HUDEP-2 (cell line): ENCODE measurements at regions not wholly inside any gene's neighbourhood (a gene's known extent, or its start where the extent isn't known, plus 50 kb on each side); places are given as distances from the start of the nearest gene placed in this dataset.

Experiments used
- DNase-seq, 76 experiments: peaks; one replicate each; lab custom pipeline; 2025; ENCODE audit not compliant: unreplicated experiment in 76 of 76; lab: John Stamatoyannopoulos, UW

- no peak for DNase-seq
These were observed 405.5 kb upstream of the CELF2 start for GRCh38 chr10:10612151-10612550.

DNA sequence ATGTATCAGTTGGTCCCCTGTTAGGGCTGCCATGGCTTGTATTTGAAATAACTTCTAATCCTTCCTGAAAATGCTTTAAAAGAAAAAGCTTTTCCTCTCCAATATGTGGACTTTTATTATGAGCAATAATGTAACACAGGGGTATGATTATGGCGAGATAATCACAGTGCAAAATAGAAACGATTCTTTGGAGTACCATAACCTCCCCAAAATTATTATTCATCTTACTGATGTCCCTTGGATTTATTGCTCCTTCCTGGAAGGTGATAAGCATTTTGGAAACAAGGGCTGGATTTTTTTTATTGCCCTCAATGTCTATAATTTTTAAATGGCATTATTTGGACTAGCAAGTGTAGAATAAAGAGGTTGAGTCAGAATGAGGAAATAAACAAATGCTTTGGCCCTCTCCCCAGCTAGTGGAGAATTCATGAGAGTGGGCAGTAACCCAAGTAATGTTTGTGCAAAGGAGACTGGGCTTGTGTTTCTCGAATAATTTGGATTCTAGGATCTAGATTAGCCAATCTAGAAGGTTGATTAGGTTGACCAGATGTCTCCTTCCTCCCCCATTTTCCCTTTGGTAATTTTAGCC is 403.9 kb upstream of the CELF2 start:
- DNase-seq, result no peak

- no peak for DNase-seq
These were observed 400.0 kb upstream of the CELF2 start for GRCh38 chr10:10617686-10618085.

GRCh38 chr10:10618139-10618538 is 399.5 kb upstream of the CELF2 start:
- no peak for DNase-seq

GRCh38 chr10:10623958-10624566 is 393.6 kb upstream of the CELF2 start:
- DNase-seq, result no peak

DNA sequence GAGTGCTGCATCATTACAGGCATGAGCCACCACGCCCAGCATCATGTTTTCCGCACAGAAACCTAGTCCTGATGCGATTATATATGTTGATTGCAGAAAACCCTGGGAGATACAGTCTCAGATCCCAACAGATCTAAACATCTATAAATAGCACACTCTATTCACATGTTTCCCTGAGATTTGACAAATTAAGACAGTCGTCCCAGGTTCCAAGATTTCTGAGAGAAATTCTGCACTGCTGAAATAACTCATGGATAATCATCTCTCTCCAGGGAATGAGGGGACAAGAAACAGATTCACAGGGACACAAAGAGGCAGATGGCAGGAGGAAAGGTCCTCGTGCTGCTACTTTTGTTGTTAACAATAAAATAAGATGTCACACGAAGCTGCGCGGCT is 393.1 kb upstream of the CELF2 start:
- no peak for DNase-seq

- DNase-seq, result no peak
These were observed 392.2 kb upstream of the CELF2 start for GRCh38 chr10:10625491-10625890.

DNA sequence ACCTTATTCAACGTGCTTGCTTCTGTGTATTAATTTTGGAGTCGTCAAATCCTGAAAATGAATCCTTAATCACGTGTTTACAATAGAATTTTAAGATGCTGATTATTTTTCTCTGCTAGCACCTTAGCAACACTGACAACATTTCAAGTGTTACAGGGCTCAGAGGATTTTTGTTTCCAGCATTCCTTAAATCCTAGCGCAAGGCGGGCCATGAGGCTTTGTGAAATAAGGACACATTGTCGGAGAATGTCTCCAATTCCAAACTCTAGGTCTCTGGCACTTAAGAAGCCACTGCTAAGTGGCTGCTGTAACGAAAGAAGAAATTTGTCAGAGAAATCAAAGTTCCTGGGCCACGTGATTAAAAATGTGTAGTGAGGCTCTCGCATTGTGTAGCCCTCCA is 390.9 kb upstream of the CELF2 start:
- no peak for DNase-seq

DNA sequence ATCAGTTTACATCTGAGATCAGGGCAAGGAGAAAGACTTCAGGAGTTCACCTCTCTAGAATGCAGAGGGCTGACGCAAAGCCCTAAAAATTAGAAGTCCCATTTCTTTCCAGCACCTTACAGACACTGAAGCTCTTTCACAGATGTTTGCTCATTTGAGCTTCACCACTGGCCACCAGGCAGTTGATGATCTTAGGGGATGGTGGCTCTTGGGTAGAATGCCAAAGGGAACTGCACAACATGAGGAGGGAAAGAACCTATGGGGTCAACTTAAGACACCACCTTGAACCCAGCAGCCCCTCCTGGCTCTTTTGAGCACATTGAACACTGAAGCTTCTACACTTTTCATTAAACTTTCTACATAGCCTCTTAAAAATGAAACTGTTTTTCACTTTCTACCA is 390.3 kb upstream of the CELF2 start:
- no peak for DNase-seq

DNA sequence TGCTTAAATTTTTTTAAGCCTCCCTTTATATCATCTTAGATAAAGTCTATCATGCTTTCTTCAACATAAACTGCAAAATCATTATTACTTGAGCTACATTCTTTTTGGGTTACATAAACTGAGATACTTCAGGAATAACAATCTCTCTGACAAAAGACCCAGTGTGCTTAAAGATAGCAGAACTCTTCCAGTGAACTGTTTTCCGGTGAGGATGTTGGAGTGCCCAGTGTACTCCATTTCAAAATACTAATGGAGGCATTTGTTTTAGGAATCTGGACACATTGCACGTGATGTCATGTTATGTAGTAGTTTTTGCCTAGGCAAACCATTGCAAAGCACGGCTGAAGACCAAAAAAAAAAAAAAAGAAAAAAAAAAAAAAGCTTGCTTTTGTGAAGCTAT is 388.2 kb upstream of the CELF2 start:
- DNase-seq, result no peak

DNA sequence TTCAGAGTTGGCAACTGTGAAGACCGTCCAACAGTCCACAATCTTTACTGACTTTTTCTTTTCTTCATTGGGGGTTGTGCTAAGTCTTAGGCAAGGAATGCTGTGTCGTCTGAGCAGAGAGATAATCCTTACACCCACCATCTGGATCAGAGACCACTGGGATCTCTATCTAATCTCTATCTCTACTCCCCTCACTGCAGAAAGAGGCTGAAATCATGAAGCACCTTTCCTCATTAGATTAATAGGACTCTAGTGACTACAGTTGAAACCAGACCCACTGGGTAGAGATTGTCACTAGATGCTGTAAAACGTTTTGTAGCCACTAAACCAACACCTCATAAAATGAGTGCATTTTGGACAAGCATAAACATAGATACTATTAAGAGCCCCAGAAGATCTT is 387.4 kb upstream of the CELF2 start:
- no peak for DNase-seq

GRCh38 chr10:10630782-10631181 is 386.9 kb upstream of the CELF2 start:
- no peak for DNase-seq

GRCh38 chr10:10642189-10642588 is 375.5 kb upstream of the CELF2 start:
- no peak for DNase-seq

DNA sequence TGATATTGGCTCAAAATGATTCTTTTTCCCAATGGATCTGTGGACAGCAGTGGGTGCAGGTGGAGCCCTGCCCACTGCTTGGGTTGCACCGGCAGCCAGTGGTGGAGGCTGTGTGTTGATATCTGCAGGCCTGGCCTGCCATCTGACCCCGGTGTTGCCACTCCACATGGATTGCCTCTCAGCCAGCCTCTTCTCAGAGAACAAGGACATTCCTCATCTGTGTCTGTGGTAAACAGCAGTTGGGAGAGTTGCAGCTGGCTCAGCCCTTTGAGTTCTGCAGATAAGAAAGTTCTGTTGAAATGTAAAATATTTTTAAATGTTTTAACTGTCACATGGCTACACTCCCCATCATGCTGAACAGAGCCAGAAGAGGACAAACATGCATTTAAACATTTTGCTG is 374.9 kb upstream of the CELF2 start:
- DNase-seq, result no peak

GRCh38 chr10:10644008-10644646 is 373.5 kb upstream of the CELF2 start:
- no peak for DNase-seq

DNA sequence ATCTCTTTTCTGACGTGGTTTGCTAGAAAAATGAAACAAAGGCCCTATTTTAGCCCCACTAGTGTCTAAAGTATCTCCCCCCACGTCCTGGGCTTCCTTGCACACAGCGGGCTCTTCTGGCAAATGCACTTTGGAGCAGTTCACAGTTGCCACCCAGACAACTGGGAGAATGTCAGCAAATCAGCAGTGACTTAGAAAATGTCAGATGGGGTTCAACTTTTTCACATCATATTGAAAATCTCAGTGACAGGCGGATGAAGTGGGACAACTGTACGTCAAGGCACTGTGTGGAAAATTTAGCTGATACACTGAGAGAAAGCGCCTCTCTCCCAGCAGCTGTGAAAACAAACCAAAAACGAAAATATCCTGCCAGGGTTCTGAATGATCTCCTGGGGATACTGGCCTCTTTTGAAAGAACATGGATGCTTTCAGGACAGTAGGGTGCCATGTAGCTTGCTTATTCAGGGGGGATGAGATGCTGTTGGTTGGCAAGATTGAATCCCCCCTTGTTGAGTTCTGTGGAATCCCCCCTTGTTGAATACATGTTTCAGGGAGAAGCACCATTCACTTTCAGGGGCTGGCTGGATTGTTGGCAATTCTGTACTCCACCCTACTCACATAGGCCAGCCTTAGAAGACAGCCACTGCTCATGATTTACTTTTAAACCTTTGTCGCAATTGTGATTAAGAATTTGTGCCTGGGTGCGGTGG is 372.8 kb upstream of the CELF2 start:
- no peak for DNase-seq

- DNase-seq, result no peak
These were observed 370.3 kb upstream of the CELF2 start for GRCh38 chr10:10647331-10647730.

- no peak for DNase-seq
These were observed 360.4 kb upstream of the CELF2 start for GRCh38 chr10:10657139-10657760.

GRCh38 chr10:10658172-10658785 is 359.4 kb upstream of the CELF2 start:
- no peak for DNase-seq

GRCh38 chr10:10660054-10660453 is 357.6 kb upstream of the CELF2 start:
- no peak for DNase-seq

DNA sequence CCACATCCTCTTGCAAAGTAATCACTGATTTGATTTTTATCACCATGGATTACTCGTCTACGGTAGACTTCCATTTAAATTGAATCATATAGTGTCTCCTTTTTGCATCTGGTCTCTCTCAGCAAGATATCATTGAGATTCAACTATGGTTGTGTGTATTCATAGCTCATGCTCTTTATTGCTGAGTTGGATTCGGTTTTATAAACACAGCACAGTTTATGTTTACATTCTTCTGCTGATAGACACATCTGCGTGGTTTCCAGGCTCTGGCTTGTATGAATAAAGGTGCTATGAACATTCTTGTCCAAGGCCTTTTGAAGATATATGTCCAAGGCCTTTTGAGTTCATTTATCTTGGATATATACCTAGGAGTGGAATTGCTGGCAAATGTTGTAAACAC is 356.5 kb upstream of the CELF2 start:
- DNase-seq, result no peak
